Inflammatory macrophage (primary cell): ENCODE measurements at regions not wholly inside any gene's neighbourhood (a gene's known extent, or its start where the extent isn't known, plus 50 kb on each side); places are given as distances from the start of the nearest gene placed in this dataset.
"Not testable (repeated sequence)": the region's sequence is repeated elsewhere in the genome, so short reads cannot be mapped to it uniquely, and the experiment has no call there.

Experiments
- DNase-seq, 2 donors: peaks; one replicate each; pipeline ENCODE4 v3.0.0-alpha.2; 2020 to 2022

DNA sequence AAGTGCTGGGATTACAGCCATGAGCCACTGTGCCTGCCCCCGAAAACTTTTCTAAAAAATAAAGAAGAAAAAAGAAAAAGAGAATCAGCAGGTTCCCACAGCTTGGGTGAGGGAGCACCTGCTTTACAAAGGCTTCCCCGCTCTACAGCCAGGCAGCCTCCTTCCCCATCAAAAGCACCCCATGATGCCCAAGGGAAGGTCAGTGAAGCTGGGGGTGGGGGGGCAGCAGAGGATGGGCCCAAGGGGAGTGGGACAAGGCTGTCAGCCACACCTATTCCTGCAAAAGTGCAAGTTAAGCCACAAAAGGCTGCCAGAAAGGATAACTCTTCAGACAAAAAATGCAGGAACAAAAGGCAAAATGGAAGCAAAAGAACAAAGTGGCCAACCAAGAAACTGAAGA, 72.5 kb downstream of the FAM50B start:
- DNase-seq = no peak

DNA sequence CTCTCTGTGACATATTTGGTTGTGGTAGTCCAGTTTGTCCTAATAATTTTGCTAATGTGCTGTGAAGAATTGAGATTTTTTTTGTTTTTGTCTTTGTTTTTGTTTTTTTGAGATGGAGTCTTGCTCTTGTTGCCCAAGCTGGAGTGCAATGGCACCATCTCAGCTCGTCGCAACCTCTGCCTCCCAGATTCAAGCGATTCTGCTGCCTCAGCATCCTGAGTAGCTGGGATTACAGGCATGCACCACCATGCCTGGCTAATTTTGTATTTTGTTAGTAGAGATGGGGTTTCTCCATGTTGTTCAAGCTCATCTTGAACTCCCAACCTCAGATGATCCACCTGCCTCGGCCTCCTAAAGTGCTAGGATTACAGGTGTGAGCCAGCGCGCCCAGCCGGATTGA, 73.4 kb downstream of the FAM50B start:
- DNase-seq = not testable (repeated sequence)

DNA sequence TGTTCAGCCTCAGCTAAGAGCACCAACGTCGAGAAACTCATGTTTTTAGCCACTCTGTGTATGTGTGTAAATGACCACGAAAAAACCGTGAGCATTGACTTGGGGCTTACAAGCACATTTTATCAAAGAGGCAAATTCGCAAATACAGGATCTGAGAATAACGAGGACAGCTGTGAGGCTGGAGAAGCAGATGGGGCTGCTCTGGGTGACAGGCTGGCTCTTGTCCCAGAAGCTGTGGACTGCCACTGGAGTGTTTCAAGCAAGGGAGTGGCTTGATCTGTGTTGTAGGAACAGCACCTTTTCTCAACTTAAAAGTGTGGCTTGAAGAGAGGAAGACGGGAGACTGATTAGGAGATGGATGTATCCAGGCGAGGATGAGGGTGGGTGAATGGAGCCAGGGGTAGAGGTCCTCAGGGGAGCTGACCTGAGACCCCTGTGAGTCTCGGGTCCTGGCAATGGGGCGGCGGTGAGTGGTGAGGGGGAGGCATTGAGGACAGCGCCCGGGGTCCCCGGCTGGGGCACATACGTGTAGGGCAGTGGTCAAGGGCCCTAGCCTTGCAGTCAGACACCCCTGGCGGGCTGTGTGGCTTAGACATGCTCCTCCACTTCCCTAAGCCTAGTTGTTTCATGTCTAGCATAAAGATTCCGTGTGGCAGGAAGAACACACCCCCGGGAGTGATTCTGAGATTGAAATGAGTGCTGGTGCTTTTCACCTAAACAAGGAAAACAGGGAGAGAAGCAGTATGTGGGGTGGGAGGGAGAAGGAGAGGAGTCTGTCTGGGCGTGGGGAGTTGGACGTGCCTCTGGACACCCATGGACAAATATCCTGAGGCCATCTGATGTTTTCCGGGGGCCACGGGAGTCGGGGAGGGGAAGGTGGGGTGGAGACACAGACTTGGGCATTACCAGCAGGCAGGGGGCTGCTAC, 76.3 kb downstream of the FAM50B start:
- DNase-seq = not testable (repeated sequence)

DNA sequence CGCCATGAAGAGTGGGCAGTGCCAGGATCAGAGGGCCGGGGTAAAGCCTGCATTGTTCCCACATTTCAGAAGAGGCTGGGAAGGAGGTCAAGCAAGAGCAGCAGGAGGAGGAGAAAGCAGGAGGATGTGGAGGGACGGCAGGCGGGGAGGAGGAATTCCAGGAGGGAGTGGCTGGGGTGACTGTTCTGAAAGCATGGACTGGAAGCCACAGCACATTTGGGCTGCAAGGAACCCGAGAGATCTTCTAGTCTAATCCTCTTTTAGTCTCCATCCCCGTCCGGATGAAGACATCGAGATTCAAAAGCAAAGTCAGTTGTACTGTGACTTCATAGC, 76.9 kb downstream of the FAM50B start:
- DNase-seq = no peak

DNA sequence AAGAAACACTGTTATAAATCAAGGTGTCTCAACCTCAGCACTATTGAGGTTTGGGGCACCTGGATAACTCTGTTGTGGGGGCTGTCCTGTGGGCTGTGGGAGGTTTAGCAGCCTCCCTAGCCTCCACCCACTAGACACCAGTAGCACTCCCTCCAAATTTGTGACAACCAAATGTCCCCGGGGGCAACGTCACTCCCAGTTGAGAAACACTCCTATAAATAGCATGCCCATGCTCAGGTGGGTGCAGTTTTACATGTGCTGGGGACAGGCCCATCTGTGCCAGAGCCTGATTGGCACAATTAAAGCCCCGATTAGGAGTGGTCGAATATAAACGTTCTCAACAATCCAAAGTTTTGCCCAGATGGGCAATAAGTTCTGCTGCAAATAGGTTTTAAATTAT, 78.9 kb downstream of the FAM50B start:
- no peak for DNase-seq

DNA sequence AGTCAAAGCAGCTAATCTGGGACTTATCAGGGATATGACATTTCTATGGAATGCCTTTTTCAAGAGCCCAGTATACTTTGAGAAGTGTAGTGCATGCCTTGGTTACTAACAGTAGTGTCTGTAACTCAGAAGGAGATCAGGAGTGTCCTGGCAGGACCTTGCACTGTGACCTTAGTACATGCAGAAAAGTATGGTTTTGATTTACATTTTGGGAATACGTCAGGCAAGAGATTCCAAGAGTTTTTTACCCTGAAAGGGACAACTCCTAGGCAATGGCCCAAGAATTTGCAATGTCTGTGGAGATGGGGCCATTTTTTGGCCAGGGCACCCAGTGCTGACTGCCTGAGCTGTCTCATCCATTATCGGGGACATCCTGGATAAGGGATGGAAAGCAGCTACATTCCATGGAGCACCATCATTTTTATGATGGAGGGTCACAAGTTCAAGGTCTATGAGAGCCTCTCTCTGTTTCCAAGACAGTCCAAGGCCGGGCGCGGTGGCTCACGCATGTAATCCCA, 80.2 kb downstream of the FAM50B start:
- DNase-seq = no peak

DNA sequence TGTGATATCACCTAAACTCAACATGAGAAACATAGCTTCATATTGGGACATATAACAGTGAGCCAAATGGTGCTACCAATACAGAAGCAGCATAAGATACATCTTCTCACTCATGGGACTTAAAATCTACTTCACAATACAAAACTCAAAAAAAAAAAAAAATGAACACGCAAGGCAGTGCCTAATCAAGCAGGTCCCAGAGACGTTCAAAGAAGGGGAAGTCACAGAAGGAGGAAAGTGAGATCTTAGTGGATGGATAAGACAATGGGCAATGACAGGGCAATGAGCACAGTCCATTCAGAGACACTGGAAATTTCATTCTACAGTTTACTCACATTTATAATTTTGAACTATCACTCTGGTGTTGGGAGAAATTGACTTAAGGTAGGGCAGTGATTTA, 88.3 kb downstream of the FAM50B start:
- no peak for DNase-seq

DNA sequence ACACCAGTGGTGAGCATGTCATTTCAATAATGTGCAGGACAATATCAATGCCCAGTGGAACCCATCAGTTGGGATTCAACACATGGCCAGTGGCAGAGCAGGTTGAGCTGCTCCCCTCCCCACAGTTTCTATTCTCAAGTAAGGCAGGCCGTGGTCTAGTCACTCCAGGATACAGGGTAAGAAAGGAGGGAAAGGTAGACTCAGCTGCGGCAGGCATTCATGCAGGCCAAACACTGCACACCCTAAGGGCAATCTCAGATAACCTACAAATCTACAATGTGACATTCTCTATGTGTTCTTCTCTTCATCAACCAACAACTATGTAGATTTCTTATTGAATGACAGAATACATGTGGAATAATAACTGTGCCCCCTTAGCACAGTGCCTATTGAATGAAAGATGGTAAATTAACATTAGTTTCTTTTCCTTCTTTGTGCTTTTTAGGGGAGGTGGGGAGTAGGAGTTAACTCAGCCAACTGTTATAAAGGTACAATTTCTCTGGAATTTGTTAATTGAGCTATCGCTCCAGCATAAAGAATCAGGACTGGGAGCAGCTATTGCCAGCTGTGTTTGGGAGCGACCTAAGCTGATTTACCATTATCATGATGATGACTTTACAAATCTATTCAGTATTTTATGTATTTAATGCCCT, 89.7 kb downstream of the FAM50B start:
- DNase-seq = no peak

DNA sequence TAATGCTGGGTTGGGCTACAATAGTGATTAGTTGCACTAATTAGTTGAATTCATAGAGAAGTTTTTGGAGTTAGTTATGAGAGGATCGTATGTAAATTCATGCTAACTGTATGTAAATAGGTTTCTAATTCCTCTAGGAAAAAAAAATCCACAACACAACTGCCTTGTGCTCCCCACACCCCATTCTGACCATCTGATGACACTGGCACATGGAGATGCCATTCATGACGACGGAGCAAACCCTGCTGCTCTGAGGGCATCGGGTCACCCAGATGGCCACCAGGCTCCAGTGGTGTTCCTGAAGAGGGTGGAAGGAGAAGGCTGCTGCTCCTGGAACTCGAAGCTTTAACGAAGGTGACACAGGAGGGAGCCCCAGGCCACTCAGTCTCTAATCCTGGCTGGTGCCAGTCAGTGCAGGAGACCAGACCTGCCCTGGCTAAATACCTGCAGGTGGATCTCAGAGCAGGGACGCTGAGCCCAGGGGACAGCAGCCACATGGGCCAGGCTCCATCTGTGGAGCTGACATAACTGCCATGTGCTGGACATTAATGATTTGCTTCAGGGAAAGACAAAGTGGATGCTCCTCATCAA, 90.3 kb downstream of the FAM50B start:
- no peak for DNase-seq

DNA sequence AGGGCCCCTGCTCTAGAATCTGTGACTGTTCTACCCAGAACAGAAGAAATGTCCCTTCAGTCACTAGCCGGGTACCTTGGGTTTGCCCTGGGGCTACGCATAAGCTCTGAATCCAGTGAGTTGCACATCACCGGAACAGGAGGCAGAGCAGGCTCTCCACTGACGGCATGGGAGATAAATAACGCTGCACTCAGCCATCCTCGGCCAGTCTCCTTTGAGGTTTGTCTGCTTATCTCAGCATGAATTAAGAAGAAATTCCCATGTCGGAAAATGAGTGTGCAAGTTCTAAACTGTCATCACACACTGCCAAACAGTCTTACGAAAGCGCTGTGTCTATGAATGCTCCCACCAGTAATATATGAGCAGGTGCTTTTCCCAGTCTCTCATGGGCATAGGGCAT, 90.8 kb downstream of the FAM50B start:
- DNase-seq = no peak

DNA sequence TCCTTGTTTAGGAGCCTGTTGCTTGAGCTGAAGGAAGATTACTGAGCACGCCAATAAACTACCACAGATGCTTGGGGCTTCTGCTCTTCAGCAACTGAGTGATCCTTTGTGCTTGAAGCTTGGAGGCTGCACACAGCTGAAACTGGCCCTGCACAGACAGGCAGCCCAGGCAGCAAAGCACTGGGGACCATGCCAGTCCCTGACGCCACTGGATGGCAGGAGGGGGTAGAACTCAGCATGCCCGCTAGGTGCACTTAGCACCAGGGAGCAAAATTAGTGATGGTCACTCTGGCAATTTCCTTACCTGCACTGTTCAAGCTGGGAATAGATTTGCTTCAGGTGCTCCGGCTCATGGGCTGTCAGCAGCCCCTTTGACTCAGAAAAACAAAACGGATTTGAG, 91.5 kb downstream of the FAM50B start:
- no peak for DNase-seq

DNA sequence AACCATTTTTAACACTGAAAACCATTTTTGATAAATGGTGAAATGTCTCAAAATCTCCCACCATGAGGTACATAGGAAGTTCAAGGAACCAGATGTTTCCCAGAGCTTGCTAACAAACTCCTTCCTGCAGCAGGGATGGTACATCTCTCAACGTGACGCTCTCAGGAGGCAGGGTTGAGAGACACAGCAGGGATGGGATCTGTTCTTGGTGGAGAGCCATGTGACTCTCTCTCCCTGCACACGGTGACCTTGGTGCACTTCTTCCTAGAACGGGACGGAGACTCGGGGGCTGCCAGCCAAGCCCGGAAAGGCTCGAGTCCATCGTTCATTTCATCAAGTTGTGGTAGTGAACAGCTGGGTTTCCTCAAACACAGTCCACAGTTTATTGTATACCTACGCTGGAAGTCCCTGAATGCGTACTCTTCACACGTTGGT, 94.2 kb downstream of the FAM50B start:
- DNase-seq = peak; percentile 1 to 6

DNA sequence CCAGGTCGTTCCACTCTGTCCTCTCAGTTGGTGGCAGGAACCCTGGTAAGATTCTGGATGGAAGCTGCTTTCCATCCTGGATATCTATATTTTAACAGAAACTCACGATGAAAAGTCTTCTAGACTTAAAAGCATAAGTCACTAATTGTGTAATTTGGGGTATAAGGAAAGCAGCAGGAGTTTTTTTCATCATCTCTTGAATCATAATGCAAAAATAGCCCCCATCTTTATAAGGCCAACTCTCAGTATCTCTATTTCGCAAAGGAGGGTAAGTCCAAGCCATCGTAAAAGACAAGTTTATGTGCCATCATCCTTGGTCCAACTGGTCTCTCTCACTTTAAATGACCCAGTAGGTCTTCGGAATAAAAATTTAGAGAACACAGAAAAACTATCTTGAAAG, 95.1 kb downstream of the FAM50B start:
- DNase-seq = no peak

DNA sequence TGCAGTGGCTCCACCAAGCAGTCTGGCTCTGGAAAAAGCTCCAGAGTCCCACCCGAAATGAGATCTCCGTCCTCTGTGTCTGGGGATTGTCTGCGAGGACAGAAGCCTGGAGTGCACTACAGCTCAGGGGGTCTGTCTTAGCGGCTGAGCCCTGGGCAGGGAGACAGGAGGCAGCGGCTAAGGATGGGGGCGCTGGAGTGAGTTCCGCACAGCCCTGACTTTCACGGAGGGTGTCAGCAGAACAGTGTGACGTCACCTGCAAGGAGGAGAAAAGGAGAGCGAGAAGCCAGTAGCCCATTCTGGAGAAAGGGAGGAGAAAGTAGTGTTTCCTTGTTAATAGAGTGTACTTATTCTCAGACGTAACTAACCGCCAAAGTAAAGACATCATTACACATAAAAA, 97.6 kb downstream of the FAM50B start:
- no peak for DNase-seq

DNA sequence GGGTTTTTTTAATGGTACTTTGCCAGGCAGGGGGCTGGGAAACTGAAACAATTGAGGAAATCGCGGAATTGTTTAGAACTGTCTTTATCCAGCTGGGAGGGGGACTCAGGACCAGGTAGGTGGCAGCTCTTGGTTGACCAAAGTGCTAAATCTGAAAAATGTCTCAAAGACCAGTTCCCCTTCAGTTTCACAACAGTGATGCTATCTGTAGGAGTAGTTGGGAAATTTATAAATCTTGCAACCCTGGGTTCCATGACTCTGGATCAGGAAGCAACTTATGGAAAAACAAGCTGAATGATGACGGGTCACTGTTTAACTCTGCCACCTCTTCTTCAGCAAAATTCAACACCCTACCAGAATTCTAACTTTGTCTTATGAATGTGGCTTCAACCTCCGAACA, 99.7 kb downstream of the FAM50B start:
- peak; percentile 23 to 30 for DNase-seq

DNA sequence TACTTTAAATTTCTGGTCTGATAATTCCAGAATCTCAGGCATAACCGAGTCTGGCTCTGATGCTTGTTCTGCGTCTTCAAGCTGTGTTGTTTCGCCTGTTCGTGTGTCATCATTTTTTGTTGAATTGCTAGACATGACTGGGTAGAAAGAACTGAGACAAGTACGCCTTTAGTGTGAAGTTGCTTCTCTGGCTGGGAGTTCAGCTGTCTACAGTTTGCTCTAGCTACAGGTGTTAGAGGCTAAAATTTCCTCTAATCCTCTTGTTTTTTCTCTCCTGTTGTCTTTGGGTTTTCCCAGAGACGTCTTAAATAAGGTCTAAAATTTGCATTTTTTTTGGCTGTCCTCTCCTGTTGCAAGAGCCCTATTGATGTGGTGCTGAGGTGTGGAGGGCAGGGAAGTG, 100.3 kb downstream of the FAM50B start:
- no peak for DNase-seq

DNA sequence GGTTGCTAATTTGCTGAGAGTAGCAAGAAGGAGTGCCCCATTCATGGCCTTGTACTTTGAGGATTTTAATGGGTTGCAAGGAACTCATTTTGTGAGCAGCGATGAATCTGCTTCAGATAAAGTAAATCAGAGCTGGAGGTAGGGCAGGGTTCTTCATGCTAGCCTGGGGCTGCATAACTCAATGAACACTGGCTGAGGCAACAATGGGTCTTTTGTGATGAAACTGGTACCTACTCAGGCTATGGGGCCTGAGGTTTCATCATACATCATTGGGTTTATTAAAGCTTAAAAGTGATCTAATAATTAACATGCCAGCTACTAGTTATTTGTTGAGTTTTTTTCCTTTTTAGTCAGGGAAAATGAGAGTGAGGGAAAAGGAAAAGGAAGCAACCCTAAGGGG, 106.9 kb downstream of the FAM50B start:
- DNase-seq = no peak

DNA sequence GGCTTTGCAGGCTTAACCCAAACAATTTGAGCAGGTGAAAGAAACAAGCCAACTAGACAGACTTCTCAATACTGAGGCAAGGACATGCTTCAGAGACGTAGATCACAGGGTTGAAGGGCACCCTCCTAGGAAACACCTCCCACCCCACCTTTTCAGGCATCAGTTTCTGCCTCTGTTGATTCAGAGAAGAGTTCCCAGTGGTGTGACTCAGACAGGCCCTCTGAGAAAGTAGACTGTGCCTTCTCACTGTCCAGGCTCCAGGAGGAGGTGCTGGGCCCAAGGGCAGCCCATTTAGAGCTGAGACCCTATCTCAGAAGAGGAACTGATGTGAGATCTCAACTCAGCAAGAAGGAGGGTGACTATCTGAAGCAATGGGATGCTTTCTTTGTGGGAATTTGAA, 108.1 kb downstream of the FAM50B start:
- no peak for DNase-seq

DNA sequence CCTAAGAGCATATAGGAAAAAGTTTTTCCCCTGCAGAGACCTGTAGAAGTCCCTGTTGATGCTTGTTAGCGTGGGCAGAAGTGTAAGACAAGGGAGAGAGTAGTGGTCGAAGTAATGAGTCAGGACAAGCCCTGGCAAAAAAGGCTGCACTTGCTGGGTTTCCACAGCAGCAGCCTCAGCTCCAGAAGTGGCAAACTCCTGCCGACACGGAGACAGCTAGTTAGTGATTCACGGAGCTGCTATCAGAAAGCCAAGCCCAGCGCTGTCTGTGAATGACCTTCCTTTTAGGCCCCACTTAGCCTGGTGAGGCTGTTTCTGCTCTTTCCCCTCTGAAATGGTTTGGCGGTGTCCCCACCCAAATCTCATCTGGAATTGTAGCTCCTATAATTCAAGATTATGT, 109.1 kb downstream of the FAM50B start:
- DNase-seq = no peak

DNA sequence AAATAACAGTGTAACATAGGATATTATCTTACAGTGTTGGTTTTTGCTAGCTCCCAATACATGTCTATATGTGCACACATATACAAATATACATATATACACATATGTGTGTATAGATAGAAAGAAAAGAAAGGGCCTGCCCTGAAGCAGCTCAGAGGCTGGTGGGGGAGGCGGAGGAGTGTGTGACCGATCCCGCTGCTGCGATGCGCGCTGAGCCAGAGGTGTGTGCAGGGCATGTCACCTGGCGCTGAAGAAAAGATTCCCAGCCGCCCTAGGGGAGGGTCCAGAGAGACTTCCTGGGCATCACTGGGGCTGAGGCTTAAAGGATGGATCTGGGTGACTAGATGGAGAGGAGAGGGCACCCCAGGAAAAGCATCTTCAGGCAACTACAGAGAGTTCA, 110.2 kb downstream of the FAM50B start:
- no peak for DNase-seq

DNA sequence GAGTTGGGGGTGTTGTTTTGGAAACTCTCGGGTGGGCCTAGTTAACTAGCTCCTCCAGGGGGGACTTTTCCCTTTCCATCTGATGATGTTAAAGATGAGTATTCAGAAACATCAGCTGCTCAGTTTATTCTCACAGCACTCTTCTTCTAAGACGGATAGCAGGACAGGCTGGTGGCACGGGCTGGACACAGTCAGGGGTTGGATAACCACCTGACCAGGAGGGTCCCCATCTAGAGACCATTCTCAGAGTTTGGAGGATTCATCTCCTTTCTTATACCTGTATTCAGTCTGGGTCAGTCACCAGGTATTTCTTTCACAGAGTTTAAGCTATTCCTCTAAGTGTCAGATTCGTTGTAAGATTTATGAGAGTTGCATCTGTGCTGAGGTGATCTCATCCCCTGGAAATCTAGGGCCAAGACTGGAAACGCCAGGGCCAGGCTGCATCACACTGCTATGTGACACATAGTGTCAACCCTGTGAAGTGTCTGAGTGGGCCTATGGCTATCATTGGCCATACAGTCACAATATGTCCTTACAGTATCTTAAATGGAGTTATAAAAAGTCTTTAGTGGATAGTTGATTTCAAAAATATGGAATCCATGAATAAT, 111.7 kb downstream of the FAM50B start:
- DNase-seq = no peak

DNA sequence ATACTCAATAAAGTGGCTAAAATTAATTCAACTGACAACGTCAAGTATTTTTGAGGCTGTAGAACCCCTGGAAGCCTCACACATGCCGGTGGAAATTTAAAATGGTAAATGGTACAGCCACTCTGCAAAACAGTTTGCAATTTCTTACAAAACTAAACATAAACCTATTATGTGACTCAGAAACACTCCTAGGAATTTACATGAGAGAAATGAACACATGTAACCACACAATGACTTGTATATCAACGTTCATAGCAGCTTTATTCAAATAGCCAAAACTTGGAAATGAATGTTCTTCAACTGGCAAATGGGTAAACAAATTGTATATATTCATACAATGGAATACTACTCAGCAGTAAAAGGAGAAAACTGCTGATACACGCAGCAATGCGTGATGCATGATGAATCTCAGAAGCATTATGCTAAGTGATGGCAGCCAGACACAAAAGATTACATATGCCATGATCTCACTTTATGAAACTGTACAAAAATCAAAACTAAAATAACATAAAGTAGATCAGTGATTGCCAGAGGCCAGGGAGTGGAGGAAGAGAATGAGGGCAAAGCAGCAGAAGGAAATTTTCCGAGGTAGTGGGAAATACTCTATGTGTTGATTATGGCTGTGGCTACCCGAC, 112.5 kb downstream of the FAM50B start:
- DNase-seq = no peak
